NCI-H2081 (cell line): ENCODE measurements at regions not wholly inside any gene's neighbourhood (a gene's known extent, or its start where the extent isn't known, plus 50 kb on each side); places are given as distances from the start of the nearest gene placed in this dataset.
"Not testable (repeated sequence)": the region's sequence is repeated elsewhere in the genome, so short reads cannot be mapped to it uniquely, and the experiment has no call there.

Experiments
- DNase-seq, 2 experiments: peaks; one replicate each; lab custom pipeline; 2025; lab: John Stamatoyannopoulos, UW

GRCh38 chr9:117649126-117649525 lies 55.1 kb upstream of the TLR4 start:
- DNase-seq = no peak

- no peak for DNase-seq
Observed at GRCh38 chr9:117644932-117645636, 59.1 kb upstream of the TLR4 start.

GRCh38 chr9:117644133-117644931 lies 59.9 kb upstream of the TLR4 start:
- peak; percentile 76 to 81 for DNase-seq

- no peak for DNase-seq
Observed at GRCh38 chr9:117643288-117643654, 60.9 kb upstream of the TLR4 start.

- DNase-seq = not testable (repeated sequence)
Observed at GRCh38 chr9:117642571-117643287, 61.5 kb upstream of the TLR4 start.

GRCh38 chr9:117636681-117637080 lies 67.5 kb upstream of the TLR4 start:
- no peak for DNase-seq

GRCh38 chr9:117625154-117625553 lies 79.0 kb upstream of the TLR4 start:
- no peak for DNase-seq

- DNase-seq = no peak
Observed at GRCh38 chr9:117624106-117624505, 80.1 kb upstream of the TLR4 start.

- DNase-seq = no peak
Observed at GRCh38 chr9:117622347-117622746, 81.9 kb upstream of the TLR4 start.

GRCh38 chr9:117616431-117616831 lies 87.8 kb upstream of the TLR4 start:
- peak; percentile 48 to 66 for DNase-seq

GRCh38 chr9:117612317-117612716 lies 91.9 kb upstream of the TLR4 start:
- DNase-seq = no peak

GRCh38 chr9:117597977-117598376 lies 106.2 kb upstream of the TLR4 start:
- DNase-seq = no peak

- DNase-seq = peak; percentile 11 to 47
Observed at GRCh38 chr9:117596678-117597077, 107.5 kb upstream of the TLR4 start.

GRCh38 chr9:117595650-117596049 lies 108.6 kb upstream of the TLR4 start:
- DNase-seq = no peak

- DNase-seq = no peak
Observed at GRCh38 chr9:117587263-117587662, 116.9 kb upstream of the TLR4 start.

- DNase-seq = no peak
Observed at GRCh38 chr9:117574099-117574498, 130.1 kb upstream of the TLR4 start.

GRCh38 chr9:117564839-117565238 lies 139.4 kb upstream of the TLR4 start:
- no peak for DNase-seq

- DNase-seq = no peak
Observed at GRCh38 chr9:117561761-117562160, 142.4 kb upstream of the TLR4 start.

GRCh38 chr9:117555964-117556629 lies 141.2 kb upstream of the ASTN2 start:
- peak in 1 of 2 experiments; percentile 9 for DNase-seq

- DNase-seq = no peak
Observed at GRCh38 chr9:117552811-117553210, 138.0 kb upstream of the ASTN2 start.

GRCh38 chr9:117551171-117551570 lies 136.3 kb upstream of the ASTN2 start:
- no peak for DNase-seq

- DNase-seq = no peak
Observed at GRCh38 chr9:117549444-117549843, 134.6 kb upstream of the ASTN2 start.
